K562 (cell line): ENCODE measurements at regions not wholly inside any gene's neighbourhood (a gene's known extent, or its start where the extent isn't known, plus 50 kb on each side); places are given as distances from the start of the nearest gene placed in this dataset.

Experiments used
- ATAC-seq: fragments of 200-7000 bp; cut with Tn5 transposase; 3 replicates; pipeline ENCODE4 v1.9.1; 2020; ENCODE audit warnings: moderate library complexity
- BruUV-seq: library from RNA; stranded (reverse); fragments of 400-500 nt; replicated peaks from 2 replicates; lab custom pipeline; 2021; lab: Mats Ljungman, UMichigan
- CTCF ChIA-PET: fragments of 300-600 bp; formaldehyde crosslinking; extraction: SDS; loops from one replicate; lab custom pipeline; 2021; ENCODE audit warnings: low intra/inter-chr PET ratio; lab: Yijun Ruan, JAX
- POLR2A ChIA-PET: fragments of 300-600, 350-650 bp; sonication (Branson Sonifier 250); formaldehyde crosslinking; extraction: SDS; loops from one replicate; lab custom pipeline; 2021; ENCODE audit warnings: antibody characterized with exemption, inconsistent platforms; lab: Yijun Ruan, JAX
- DNase-seq, 4 experiments: peaks; one replicate each; pipeline versions ENCODE4 v3.0.0 to v3.0.0-alpha.2; 2011 to 2018; ENCODE audit warnings: low spot score in 3 of 4, mixed read lengths in 3 of 4; ENCODE audit errors: extremely low read depth in 1 of 4
- FAIRE-seq: peaks from 2 replicates; lab custom pipeline; 2011; peaks lifted over from hg19 to GRCh38; lab: Jason Lieb, UNC
- H2AFZ ChIP-seq: 2 replicates; pipeline ENCODE4 v1.6.0; 2011; ENCODE audit warnings: low read depth, low read length, control low read depth, inconsistent platforms
- H3K27ac ChIP-seq: fragments of 200-600 bp; 3 replicates; pipeline ENCODE4 v1.8.0; 2011; ENCODE audit warnings: low read depth, mild to moderate bottlenecking, control low read depth, inconsistent platforms, low read length, moderate library complexity, mixed read lengths; ENCODE audit errors: extremely low read depth
- H3K27me3 ChIP-seq, 2 experiments: fragments of 300-600 bp in 1 of 2; 2 replicates in 1 of 2; 3 replicates in 1 of 2; pipeline versions ENCODE4 v1.6.0 to v1.8.0; 2011; ENCODE audit warnings: inconsistent platforms in 2 of 2, low read length in 2 of 2, mild to moderate bottlenecking in 1 of 2, mixed read lengths in 1 of 2, moderate library complexity in 1 of 2; ENCODE audit not compliant: control insufficient read depth in 2 of 2, insufficient read depth in 2 of 2
- H3K36me3 ChIP-seq: fragments of 300-600 bp; 3 replicates; pipeline ENCODE4 v1.8.0; 2011; ENCODE audit warnings: mild to moderate bottlenecking, low read length, inconsistent platforms; ENCODE audit not compliant: control insufficient read depth, insufficient read depth
- H3K4me1 ChIP-seq, 2 experiments: fragments of 200-600 bp in 1 of 2; replicated peaks in 1 of 2; 2 replicates in 1 of 2; 3 replicates in 1 of 2; pipeline versions ENCODE4 v1.5.1 to v1.8.0; 2011; ENCODE audit warnings: inconsistent platforms in 2 of 2, low read length in 2 of 2, mild to moderate bottlenecking in 1 of 2, mixed read lengths in 1 of 2, moderate library complexity in 1 of 2; ENCODE audit not compliant: control insufficient read depth in 2 of 2, insufficient read depth in 2 of 2
- H3K4me2 ChIP-seq: 2 replicates; pipeline ENCODE4 v1.6.1; 2011; ENCODE audit warnings: low read length, control low read depth, inconsistent platforms, mixed read lengths; ENCODE audit not compliant: insufficient read depth
- H3K4me3 ChIP-seq: fragments of 200-600 bp; sonication (generic), shearing (Covaris generic); 2 replicates; pipeline ENCODE4 v1.5.1; 2016; ENCODE audit warnings: control low read depth, inconsistent platforms
- H3K79me2 ChIP-seq: fragments of 200-600 bp; 3 replicates; pipeline ENCODE4 v1.8.0; 2011; ENCODE audit warnings: low read length, inconsistent platforms; ENCODE audit not compliant: control insufficient read depth, insufficient read depth
- H3K9ac ChIP-seq, 2 experiments: 2 replicates each; pipeline versions ENCODE4 v1.6.0 to v1.6.1; 2011; ENCODE audit warnings: low read depth in 2 of 2, low read length in 2 of 2, control low read depth in 1 of 2, inconsistent platforms in 1 of 2, mild to moderate bottlenecking in 1 of 2, mixed read lengths in 1 of 2; ENCODE audit not compliant: insufficient read depth in 1 of 2
- H3K9me1 ChIP-seq: one replicate; pipeline ENCODE4 v1.6.0; 2011; ENCODE audit warnings: inconsistent platforms, mild to moderate bottlenecking, low read length, moderate library complexity; ENCODE audit not compliant: control insufficient read depth, insufficient read depth
- H3K9me3 ChIP-seq: replicated peaks from 2 replicates; pipeline ENCODE4 v1.5.1; 2011; ENCODE audit warnings: low read depth, low read length, inconsistent platforms; ENCODE audit not compliant: control insufficient read depth, insufficient read depth
- H4K20me1 ChIP-seq: replicated peaks from 2 replicates; pipeline ENCODE4 v1.6.1; 2011; ENCODE audit warnings: low read length, inconsistent platforms, mixed read lengths; ENCODE audit not compliant: control insufficient read depth, insufficient read depth
- HSF4 ChIP-seq: fragments of 250-450 bp; sonication (Bioruptor Pico); IDR thresholded peaks from 2 replicates; pipeline ENCODE4 v2.1.2; 2022; ENCODE audit warnings: mild to moderate bottlenecking, moderate library complexity, borderline replicate concordance
- KLF10 ChIP-seq: fragments of 250-450 bp; sonication (Bioruptor Pico); IDR thresholded peaks from 2 replicates; pipeline ENCODE4 v1.6.1; 2021; ENCODE audit warnings: matching md5 sums
- POLR3G ChIP-seq: IDR thresholded peaks from 2 replicates; pipeline ENCODE4 v1.6.1; 2011; ENCODE audit not compliant: insufficient read length, insufficient replicate concordance; ENCODE audit errors: extremely low read depth
- TGIF2 ChIP-seq: sonication (generic); formaldehyde crosslinking; IDR thresholded peaks from 2 replicates; pipeline ENCODE4 v1.8.1; 2022; ENCODE audit warnings: mild to moderate bottlenecking, missing genetic modification reagents, moderate library complexity
- THAP12 ChIP-seq: fragments of 250-450 bp; sonication (Bioruptor Pico); IDR thresholded peaks from 2 replicates; pipeline ENCODE4 v1.9.0; 2021; ENCODE audit warnings: mild to moderate bottlenecking, inconsistent platforms
- ZNF134 ChIP-seq: fragments of 250-450 bp; sonication (Bioruptor Pico); conservative IDR thresholded peaks from 2 replicates; pipeline ENCODE4 v1.4.0; 2020
- WGBS: fragments of 100-300 bp; shearing (Covaris generic); methylation state at CpG from one replicate; pipeline ENCODE4 v1.1.6; 2016; ENCODE audit warnings: low coverage, mixed read lengths; ENCODE audit not compliant: insufficient coverage; ENCODE audit errors: missing lambda C conversion rate; 5-methylcytosine and 5-hydroxymethylcytosine counted together
- in situ Hi-C: fragments of 300-500 bp; cut with MboI; formaldehyde crosslinking; loops from 4 replicates; pipeline ENCODE4 v1.15.0; 2018; ENCODE audit warnings: inconsistent platforms, mixed read lengths
- intact Hi-C: fragments of 100-400 bp; cut with micrococcal nuclease; formaldehyde crosslinking; loops from 2 replicates; pipeline ENCODE4 v1.14.2; 2022
- TF ChIP-seq, protein P1 (sequence below): fragments of 200-600 bp; sonication (generic); IDR thresholded peaks from one replicate; pipeline ENCODE4 v1.6.1; 2012; ENCODE audit warnings: mild to moderate bottlenecking, low read depth, low read length, inconsistent platforms
- TF ChIP-seq, protein P2 (sequence below): fragments of 250-450 bp; sonication (Bioruptor Pico); IDR thresholded peaks from 2 replicates; pipeline ENCODE4 v1.8.0; 2022; ENCODE audit warnings: inconsistent platforms

- Histone ChIP-seq H3K4me3 (no peak overlapping the region), H3K27me3 (no peaks in the 10 kb centered on the region), H3K27ac (no peak overlapping the region), H3K4me1 (no peaks in the 10 kb centered on the region), H4K20me1 (no peaks in the 10 kb centered on the region), H3K9ac (no peak overlapping the region), H3K79me2 (no peaks in the 10 kb centered on the region), H3K9me1 (no peaks in the 10 kb centered on the region), H3K36me3 (no peaks in the 10 kb centered on the region), H3K9me3 (no peaks in the 10 kb centered on the region; the same call in 1 of the 2 replicates), H2AFZ (no peak overlapping the region), H3K4me2 (no peak overlapping the region)
- FAIRE-seq (no peak), DNase-seq (no peak), ATAC-seq (no peak)
- in situ Hi-C loops (no loop called here), intact Hi-C loops (no loop called here)
- ChIA-PET POLR2A (no interaction called here), CTCF (no interaction called here)
- 0% methylated on average over 2 of the region's 2 CpGs for WGBS
- BruUV-seq: no TSS peak
- TF ChIP-seq, protein P1, sequence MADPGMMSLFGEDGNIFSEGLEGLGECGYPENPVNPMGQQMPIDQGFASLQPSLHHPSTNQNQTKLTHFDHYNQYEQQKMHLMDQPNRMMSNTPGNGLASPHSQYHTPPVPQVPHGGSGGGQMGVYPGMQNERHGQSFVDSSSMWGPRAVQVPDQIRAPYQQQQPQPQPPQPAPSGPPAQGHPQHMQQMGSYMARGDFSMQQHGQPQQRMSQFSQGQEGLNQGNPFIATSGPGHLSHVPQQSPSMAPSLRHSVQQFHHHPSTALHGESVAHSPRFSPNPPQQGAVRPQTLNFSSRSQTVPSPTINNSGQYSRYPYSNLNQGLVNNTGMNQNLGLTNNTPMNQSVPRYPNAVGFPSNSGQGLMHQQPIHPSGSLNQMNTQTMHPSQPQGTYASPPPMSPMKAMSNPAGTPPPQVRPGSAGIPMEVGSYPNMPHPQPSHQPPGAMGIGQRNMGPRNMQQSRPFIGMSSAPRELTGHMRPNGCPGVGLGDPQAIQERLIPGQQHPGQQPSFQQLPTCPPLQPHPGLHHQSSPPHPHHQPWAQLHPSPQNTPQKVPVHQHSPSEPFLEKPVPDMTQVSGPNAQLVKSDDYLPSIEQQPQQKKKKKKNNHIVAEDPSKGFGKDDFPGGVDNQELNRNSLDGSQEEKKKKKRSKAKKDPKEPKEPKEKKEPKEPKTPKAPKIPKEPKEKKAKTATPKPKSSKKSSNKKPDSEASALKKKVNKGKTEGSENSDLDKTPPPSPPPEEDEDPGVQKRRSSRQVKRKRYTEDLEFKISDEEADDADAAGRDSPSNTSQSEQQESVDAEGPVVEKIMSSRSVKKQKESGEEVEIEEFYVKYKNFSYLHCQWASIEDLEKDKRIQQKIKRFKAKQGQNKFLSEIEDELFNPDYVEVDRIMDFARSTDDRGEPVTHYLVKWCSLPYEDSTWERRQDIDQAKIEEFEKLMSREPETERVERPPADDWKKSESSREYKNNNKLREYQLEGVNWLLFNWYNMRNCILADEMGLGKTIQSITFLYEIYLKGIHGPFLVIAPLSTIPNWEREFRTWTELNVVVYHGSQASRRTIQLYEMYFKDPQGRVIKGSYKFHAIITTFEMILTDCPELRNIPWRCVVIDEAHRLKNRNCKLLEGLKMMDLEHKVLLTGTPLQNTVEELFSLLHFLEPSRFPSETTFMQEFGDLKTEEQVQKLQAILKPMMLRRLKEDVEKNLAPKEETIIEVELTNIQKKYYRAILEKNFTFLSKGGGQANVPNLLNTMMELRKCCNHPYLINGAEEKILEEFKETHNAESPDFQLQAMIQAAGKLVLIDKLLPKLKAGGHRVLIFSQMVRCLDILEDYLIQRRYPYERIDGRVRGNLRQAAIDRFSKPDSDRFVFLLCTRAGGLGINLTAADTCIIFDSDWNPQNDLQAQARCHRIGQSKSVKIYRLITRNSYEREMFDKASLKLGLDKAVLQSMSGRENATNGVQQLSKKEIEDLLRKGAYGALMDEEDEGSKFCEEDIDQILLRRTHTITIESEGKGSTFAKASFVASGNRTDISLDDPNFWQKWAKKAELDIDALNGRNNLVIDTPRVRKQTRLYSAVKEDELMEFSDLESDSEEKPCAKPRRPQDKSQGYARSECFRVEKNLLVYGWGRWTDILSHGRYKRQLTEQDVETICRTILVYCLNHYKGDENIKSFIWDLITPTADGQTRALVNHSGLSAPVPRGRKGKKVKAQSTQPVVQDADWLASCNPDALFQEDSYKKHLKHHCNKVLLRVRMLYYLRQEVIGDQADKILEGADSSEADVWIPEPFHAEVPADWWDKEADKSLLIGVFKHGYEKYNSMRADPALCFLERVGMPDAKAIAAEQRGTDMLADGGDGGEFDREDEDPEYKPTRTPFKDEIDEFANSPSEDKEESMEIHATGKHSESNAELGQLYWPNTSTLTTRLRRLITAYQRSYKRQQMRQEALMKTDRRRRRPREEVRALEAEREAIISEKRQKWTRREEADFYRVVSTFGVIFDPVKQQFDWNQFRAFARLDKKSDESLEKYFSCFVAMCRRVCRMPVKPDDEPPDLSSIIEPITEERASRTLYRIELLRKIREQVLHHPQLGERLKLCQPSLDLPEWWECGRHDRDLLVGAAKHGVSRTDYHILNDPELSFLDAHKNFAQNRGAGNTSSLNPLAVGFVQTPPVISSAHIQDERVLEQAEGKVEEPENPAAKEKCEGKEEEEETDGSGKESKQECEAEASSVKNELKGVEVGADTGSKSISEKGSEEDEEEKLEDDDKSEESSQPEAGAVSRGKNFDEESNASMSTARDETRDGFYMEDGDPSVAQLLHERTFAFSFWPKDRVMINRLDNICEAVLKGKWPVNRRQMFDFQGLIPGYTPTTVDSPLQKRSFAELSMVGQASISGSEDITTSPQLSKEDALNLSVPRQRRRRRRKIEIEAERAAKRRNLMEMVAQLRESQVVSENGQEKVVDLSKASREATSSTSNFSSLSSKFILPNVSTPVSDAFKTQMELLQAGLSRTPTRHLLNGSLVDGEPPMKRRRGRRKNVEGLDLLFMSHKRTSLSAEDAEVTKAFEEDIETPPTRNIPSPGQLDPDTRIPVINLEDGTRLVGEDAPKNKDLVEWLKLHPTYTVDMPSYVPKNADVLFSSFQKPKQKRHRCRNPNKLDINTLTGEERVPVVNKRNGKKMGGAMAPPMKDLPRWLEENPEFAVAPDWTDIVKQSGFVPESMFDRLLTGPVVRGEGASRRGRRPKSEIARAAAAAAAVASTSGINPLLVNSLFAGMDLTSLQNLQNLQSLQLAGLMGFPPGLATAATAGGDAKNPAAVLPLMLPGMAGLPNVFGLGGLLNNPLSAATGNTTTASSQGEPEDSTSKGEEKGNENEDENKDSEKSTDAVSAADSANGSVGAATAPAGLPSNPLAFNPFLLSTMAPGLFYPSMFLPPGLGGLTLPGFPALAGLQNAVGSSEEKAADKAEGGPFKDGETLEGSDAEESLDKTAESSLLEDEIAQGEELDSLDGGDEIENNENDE: no peak
- no peak for TF ChIP-seq HSF4 (CRISPR knock-in tag)
- TF ChIP-seq, protein P2, sequence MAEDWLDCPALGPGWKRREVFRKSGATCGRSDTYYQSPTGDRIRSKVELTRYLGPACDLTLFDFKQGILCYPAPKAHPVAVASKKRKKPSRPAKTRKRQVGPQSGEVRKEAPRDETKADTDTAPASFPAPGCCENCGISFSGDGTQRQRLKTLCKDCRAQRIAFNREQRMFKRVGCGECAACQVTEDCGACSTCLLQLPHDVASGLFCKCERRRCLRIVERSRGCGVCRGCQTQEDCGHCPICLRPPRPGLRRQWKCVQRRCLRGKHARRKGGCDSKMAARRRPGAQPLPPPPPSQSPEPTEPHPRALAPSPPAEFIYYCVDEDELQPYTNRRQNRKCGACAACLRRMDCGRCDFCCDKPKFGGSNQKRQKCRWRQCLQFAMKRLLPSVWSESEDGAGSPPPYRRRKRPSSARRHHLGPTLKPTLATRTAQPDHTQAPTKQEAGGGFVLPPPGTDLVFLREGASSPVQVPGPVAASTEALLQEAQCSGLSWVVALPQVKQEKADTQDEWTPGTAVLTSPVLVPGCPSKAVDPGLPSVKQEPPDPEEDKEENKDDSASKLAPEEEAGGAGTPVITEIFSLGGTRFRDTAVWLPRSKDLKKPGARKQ (CRISPR knock-in tag): no peak
- TF ChIP-seq TGIF2: no peak
- no peak for TF ChIP-seq THAP12 (CRISPR knock-in tag)
- no peak for TF ChIP-seq ZNF134
- no peak for TF ChIP-seq POLR3G
- no peak for TF ChIP-seq KLF10 (CRISPR knock-in tag)
These were observed 385.6 kb upstream of the NR3C2 start for GRCh38 chr4:148827781-148828180.
